Ishikawa (cell line): ENCODE measurements at regions not wholly inside any gene's neighbourhood (a gene's known extent, or its start where the extent isn't known, plus 50 kb on each side); places are given as distances from the start of the nearest gene placed in this dataset.

Experiments
- CEBPB ChIP-seq: IDR thresholded peaks from 2 replicates; pipeline ENCODE4 v1.6.1; 2012
- CREB1 ChIP-seq: IDR thresholded peaks from 2 replicates; pipeline ENCODE4 v1.6.1; 2012; ENCODE audit warnings: low read depth
- EGR1 ChIP-seq: IDR thresholded peaks from 2 replicates; pipeline ENCODE4 v1.6.1; 2012
- EP300 ChIP-seq: IDR thresholded peaks from 2 replicates; pipeline ENCODE4 v1.6.1; 2012; ENCODE audit warnings: borderline replicate concordance
- FOXM1 ChIP-seq: IDR thresholded peaks from 2 replicates; pipeline ENCODE4 v1.6.1; 2012; ENCODE audit warnings: low read depth, borderline replicate concordance
- NFIC ChIP-seq: IDR thresholded peaks from 2 replicates; pipeline ENCODE4 v1.6.1; 2012
- RAD21 ChIP-seq: IDR thresholded peaks from 2 replicates; pipeline ENCODE4 v1.6.1; 2012; ENCODE audit warnings: low read depth
- TAF1 ChIP-seq: IDR thresholded peaks from 2 replicates; pipeline ENCODE4 v1.6.1; 2012; ENCODE audit warnings: low read depth, mild to moderate bottlenecking
- TCF12 ChIP-seq: IDR thresholded peaks from 2 replicates; pipeline ENCODE4 v1.6.1; 2012; ENCODE audit warnings: low read depth
- TEAD4 ChIP-seq: IDR thresholded peaks from 2 replicates; pipeline ENCODE4 v1.6.1; 2012
- YY1 ChIP-seq: IDR thresholded peaks from 2 replicates; pipeline ENCODE4 v1.6.1; 2012; ENCODE audit warnings: low read depth
- ZBTB7A ChIP-seq: IDR thresholded peaks from 2 replicates; pipeline ENCODE4 v1.6.1; 2012; ENCODE audit warnings: low read depth
- TF ChIP-seq, protein P1 (sequence below): IDR thresholded peaks from 2 replicates; pipeline ENCODE4 v1.6.1; 2012
- TF ChIP-seq, protein P2 (sequence below): IDR thresholded peaks from 2 replicates; pipeline ENCODE4 v1.6.1; 2012
- TF ChIP-seq, protein P3 (sequence below): IDR thresholded peaks from 2 replicates; pipeline ENCODE4 v1.6.1; 2012; ENCODE audit warnings: low read depth, mild to moderate bottlenecking

DNA sequence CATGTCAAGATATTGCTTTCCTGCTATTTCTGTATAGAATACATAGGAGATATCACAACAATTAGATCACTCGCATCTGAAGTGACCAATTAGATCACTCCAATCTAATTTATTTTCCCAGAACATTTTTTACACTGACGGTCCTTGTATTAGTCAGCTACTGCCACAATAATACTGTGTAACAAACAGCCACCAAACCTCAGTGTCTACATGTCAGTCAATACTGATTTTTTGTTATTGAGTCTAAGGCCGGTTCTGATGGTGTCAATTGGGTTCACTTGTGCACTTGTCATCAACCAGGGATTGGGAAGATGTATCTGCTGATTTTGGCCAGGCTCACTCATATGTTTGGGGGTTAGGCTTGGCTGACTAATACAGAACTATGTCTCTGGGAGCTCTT, 275.9 kb upstream of the NFE2L3 start:
- TF ChIP-seq NFIC (no peak), TCF12 (no peak), EGR1 (no peak), RAD21 (no peak), YY1 (no peak), TEAD4 (no peak), FOXM1 (no peak), ZBTB7A (no peak), CREB1 (no peak), CEBPB (no peak), TAF1 (no peak), EP300 (no peak)
- TF ChIP-seq, protein P1, sequence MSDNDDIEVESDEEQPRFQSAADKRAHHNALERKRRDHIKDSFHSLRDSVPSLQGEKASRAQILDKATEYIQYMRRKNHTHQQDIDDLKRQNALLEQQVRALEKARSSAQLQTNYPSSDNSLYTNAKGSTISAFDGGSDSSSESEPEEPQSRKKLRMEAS = no peak
- TF ChIP-seq, protein P2, sequence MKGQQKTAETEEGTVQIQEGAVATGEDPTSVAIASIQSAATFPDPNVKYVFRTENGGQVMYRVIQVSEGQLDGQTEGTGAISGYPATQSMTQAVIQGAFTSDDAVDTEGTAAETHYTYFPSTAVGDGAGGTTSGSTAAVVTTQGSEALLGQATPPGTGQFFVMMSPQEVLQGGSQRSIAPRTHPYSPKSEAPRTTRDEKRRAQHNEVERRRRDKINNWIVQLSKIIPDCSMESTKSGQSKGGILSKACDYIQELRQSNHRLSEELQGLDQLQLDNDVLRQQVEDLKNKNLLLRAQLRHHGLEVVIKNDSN = no peak
- TF ChIP-seq, protein P3, sequence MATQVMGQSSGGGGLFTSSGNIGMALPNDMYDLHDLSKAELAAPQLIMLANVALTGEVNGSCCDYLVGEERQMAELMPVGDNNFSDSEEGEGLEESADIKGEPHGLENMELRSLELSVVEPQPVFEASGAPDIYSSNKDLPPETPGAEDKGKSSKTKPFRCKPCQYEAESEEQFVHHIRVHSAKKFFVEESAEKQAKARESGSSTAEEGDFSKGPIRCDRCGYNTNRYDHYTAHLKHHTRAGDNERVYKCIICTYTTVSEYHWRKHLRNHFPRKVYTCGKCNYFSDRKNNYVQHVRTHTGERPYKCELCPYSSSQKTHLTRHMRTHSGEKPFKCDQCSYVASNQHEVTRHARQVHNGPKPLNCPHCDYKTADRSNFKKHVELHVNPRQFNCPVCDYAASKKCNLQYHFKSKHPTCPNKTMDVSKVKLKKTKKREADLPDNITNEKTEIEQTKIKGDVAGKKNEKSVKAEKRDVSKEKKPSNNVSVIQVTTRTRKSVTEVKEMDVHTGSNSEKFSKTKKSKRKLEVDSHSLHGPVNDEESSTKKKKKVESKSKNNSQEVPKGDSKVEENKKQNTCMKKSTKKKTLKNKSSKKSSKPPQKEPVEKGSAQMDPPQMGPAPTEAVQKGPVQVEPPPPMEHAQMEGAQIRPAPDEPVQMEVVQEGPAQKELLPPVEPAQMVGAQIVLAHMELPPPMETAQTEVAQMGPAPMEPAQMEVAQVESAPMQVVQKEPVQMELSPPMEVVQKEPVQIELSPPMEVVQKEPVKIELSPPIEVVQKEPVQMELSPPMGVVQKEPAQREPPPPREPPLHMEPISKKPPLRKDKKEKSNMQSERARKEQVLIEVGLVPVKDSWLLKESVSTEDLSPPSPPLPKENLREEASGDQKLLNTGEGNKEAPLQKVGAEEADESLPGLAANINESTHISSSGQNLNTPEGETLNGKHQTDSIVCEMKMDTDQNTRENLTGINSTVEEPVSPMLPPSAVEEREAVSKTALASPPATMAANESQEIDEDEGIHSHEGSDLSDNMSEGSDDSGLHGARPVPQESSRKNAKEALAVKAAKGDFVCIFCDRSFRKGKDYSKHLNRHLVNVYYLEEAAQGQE = no peak

DNA sequence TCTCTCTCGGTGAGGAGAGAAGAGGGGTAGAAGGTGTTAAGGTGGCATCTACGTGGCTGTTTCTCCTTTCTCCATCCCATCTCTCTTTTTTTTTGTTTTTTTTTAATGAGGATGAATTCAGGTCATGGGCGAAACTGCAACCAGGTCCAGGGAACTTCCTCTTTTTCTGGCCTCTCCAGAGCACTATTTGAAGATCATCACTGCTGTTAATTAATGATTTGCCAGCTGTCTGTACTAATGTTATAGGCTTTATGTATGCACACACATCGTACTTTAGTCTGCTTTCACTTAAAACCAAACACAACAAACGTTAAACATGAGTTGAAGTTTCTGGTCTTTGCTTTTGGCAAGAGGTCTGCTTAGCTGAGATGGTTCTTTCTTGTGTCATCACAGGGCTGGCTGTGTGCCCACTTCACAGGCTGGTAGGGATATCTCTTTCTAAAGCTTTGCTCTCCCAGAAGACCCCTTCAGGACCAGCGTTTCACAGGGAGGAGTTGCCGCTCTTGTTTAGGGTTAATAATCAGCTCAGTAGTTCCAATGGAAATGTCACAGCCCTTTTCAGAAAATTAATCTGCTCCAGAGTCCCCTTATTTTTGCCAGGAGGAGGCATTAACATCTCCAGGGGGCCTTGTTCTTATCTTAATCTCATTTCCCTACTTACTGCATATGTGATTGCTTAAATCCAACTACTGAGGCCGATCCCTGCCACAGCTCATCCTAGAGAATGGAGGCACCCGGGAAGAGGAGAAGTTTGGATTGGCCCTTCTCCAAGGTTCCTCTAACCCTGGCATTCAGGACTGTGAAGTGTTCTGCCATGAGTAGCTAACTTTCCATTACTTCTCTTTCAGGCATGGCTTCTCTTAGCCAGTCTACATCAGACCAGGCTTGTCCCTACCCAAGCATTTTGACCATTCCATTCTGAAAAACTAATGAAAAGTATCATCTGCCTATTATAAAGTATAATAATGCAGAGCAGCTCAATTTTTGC, 273.9 kb upstream of the NFE2L3 start:
- TF ChIP-seq ZBTB7A (no peak), EGR1 (no peak), TAF1 (no peak), FOXM1 (no peak), TCF12 (no peak), CEBPB (no peak), TEAD4 (no peak), RAD21 (no peak), YY1 (no peak), CREB1 (no peak), NFIC (no peak)
- TF ChIP-seq, protein P2 = no peak
- TF ChIP-seq, protein P1 = no peak

DNA sequence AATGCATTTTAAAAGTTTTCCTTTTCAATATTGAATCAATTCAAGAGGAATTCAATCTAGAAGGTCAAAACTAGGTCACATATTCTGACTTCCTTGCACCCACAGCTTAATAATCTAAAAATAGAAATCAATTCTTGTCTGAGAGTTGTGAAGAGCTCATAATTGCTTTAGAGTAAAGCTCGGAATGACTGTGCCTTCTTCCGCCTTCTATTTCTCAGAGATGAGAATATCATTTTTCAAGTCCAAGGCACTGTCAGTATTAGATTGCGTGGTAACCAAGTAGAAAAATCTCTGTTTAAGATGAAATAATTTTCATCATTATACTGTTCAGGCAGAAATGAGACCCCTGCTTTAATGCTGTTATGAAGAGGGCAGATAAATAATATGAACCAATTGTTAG, 272.2 kb upstream of the NFE2L3 start:
- TF ChIP-seq CEBPB (no peak), TCF12 (no peak), CREB1 (no peak), RAD21 (no peak), EP300 (no peak), ZBTB7A (no peak)
- TF ChIP-seq, protein P1 = no peak

DNA sequence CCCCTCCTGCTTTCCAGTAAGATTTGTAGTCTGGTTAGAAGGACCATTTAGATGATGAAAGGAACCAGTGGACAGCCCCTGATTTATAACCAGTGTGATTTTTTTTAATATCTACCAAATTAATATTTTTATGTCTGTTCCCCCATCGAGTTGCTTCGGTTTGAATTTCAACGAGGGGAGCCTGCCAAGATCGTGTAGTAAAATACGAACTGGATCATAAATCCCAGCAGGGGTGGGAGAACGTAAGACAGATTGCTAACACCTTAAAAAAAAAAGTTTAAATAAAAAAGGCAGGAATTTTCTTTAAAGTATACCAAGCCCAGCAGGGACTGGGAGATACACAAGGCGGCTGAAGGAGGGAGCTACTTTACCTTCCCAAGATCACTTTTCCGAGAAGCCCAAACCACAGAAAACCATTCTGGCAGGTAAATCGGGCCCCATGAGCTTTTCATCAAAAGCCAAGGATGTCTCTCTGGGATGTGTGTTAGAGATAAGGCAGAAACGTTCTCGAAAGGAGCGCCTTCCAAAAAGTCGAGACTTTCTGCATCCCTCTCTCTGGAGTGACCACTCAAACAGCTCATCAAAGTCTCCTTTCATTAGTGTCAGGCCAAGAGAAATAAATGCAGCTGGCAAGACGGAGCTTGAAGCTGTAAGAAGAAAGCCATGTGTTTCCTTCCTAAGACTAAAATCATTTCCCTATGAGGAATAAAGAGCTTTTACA, 270.5 kb upstream of the NFE2L3 start:
- TF ChIP-seq EP300 = no peak
- TF ChIP-seq NFIC = no peak
- TF ChIP-seq FOXM1 = no peak
- no peak for TF ChIP-seq ZBTB7A
- no peak for TF ChIP-seq TAF1
- TF ChIP-seq CREB1 = no peak
- TF ChIP-seq, protein P2 = no peak
- TF ChIP-seq EGR1 = no peak
- TF ChIP-seq YY1 = no peak
- TF ChIP-seq TEAD4 = no peak
- no peak for TF ChIP-seq CEBPB
- no peak for TF ChIP-seq RAD21
- no peak for TF ChIP-seq TCF12
- TF ChIP-seq, protein P3 = no peak
